ENCODE measurements at regions not wholly inside any gene's neighbourhood (a gene's known extent, or its start where the extent isn't known, plus 50 kb on each side); places are given as distances from the start of the nearest gene placed in this dataset.
"Not testable (repeated sequence)": the region's sequence is repeated elsewhere in the genome, so short reads cannot be mapped to it uniquely, and the experiment has no call there.

DNA sequence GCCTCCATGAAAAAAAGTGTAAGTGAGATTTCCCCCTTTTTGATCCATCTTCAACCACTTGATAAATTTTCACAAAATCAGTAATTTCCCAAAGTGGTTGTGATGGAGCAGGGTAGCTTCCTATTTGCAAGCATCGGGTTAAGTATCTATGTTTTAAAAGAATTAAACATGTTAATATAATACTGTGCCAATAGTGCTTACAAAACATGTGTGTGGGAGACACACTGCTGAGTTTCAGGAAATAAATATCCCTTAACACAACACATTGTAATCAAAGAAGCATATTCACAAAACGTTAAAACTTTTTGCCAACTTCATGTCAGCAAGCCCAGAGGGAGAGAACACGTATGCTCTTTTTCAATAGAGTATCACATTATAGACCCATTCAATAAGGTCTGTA, 526.9 kb downstream of the TTLL7 start:
- not testable (repeated sequence) for H3K4me3 Mint-ChIP-seq; H3K27ac Mint-ChIP-seq; ATAC-seq; H3K4me1 Mint-ChIP-seq; H3K9me3 Mint-ChIP-seq; H3K27me3 Mint-ChIP-seq; DNase-seq; H3K36me3 Mint-ChIP-seq (ENCODE audit: low read depth)

GRCh38 chr1:83471272-83471671, 527.7 kb downstream of the TTLL7 start:
- DNase-seq; H3K4me3 Mint-ChIP-seq; H3K27ac Mint-ChIP-seq; H3K4me1 Mint-ChIP-seq; H3K36me3 Mint-ChIP-seq (ENCODE audit: low read depth); ATAC-seq; H3K27me3 Mint-ChIP-seq; H3K9me3 Mint-ChIP-seq: not testable (repeated sequence)

DNA sequence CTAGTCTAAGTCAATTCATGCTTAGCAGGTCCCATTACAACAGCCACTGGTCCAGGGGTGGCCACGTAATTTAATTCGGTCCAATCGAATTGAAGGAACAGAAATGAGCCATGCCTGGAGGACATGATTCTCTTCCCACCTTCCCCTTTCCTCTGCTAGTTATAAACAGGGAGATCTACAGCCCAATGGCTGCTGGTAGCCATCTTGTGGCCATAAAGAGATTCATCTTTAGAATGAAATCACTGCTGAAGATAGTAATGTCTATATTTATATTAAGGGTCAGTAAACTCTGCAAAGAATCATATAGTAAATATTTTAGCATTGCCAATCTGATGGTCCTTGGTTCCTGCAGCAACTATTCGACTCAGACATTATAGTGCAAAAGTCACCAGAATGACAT, 530.6 kb downstream of the TTLL7 start:
- not testable (repeated sequence) for H3K27ac Mint-ChIP-seq; H3K4me3 Mint-ChIP-seq; H3K36me3 Mint-ChIP-seq (ENCODE audit: low read depth); DNase-seq; H3K9me3 Mint-ChIP-seq; H3K27me3 Mint-ChIP-seq; ATAC-seq; H3K4me1 Mint-ChIP-seq

DNA sequence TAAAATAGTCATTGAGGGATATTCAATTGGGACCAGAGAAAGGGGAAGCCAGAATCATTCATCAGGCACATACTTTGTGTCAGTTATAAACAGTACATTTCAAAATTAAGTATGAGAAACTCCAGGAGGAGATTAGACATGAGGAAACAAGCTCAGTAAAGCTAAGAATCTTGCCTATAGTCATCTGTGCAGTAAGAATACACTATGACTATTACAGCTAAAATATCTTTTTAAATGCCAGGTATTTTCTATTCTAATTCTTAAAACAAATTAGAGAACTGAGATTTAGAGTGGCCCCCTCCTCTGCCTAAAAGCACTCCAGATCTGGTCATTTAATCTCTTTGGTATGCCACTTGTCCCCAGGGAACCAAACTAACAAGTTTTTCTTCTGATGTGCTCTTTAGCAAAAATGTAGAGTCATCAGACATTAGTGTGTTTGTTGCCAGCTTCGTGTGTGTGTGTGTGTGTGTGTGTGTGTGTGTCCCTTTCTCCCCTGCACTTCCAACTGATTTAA, 541.1 kb downstream of the TTLL7 start:
- H3K27me3 Mint-ChIP-seq; ATAC-seq; H3K4me3 Mint-ChIP-seq; H3K9me3 Mint-ChIP-seq; H3K4me1 Mint-ChIP-seq; DNase-seq; H3K27ac Mint-ChIP-seq; H3K36me3 Mint-ChIP-seq (ENCODE audit: low read depth): not testable (repeated sequence)

GRCh38 chr1:83457281-83457680, 541.7 kb downstream of the TTLL7 start:
- H3K9me3 Mint-ChIP-seq; H3K36me3 Mint-ChIP-seq (ENCODE audit: low read depth); H3K27me3 Mint-ChIP-seq; ATAC-seq; H3K27ac Mint-ChIP-seq; DNase-seq; H3K4me1 Mint-ChIP-seq; H3K4me3 Mint-ChIP-seq: not testable (repeated sequence)

DNA sequence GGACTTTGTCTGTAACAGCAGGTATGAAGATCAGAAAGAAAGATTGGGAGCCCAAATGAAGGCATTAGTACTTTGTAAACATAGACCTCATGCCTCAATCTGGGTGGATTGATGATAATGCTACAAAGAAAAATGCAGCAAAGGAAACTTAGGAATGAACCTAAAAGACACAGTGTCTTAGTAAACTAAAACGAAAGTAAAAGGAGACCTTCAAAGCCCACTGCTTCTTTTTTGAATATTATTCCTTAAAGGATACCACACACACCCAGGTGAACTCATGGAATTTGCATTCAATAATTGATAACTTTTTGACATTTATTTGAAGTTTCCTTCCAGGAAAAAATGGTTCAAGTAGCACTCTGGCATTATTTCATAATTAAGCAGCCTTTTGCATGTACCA, 543.2 kb downstream of the TTLL7 start:
- ATAC-seq; H3K9me3 Mint-ChIP-seq; H3K27me3 Mint-ChIP-seq; H3K27ac Mint-ChIP-seq; H3K4me1 Mint-ChIP-seq; DNase-seq; H3K36me3 Mint-ChIP-seq (ENCODE audit: low read depth); H3K4me3 Mint-ChIP-seq: not testable (repeated sequence)

DNA sequence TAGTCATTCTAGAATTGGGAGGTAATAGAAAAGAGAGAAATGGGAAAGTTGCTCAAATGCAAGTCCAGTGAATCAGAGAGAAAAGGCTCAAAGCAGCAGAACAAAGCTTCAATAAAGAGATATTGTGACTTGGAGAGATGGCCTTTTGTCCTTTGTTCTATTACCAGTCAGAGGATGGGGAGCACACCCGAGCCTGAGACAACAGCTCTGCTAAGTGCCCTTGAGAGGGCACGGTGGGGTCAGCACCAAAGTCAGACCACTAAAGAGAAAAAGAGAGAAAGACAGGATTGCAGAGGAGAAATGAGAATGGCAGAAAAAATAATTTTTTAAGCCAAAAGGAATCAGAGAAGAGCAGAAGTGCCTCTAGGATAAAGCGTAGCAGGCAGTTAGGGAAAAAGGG, 553.1 kb downstream of the TTLL7 start:
- H3K4me1 Mint-ChIP-seq; H3K27ac Mint-ChIP-seq; H3K4me3 Mint-ChIP-seq; DNase-seq; H3K36me3 Mint-ChIP-seq (ENCODE audit: low read depth); ATAC-seq; H3K27me3 Mint-ChIP-seq; H3K9me3 Mint-ChIP-seq: not testable (repeated sequence)

GRCh38 chr1:83442412-83442811, 556.5 kb downstream of the TTLL7 start:
- H3K4me3 Mint-ChIP-seq; H3K4me1 Mint-ChIP-seq; H3K27ac Mint-ChIP-seq; ATAC-seq; H3K9me3 Mint-ChIP-seq; DNase-seq; H3K36me3 Mint-ChIP-seq (ENCODE audit: low read depth); H3K27me3 Mint-ChIP-seq: not testable (repeated sequence)

DNA sequence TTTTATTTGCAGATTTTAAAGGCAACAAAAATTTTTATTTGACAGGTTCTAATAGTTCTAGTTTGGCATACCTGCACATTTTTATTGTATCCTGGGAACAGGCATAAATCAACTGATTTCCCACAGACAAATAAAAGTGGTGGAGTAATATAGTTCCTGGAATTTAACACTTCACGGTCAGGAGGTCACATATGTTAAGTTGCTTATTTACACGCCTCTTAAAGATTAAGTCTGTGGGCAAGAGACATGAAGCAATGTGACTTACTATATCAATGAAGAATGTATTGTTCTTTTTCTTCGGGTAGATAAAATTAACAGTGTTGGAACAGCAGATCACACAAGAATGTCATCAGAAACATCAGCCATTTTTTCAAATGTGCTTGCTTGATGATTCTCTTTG, 558.3 kb downstream of the TTLL7 start:
- not testable (repeated sequence) for H3K27ac Mint-ChIP-seq; ATAC-seq; H3K36me3 Mint-ChIP-seq (ENCODE audit: low read depth); H3K4me3 Mint-ChIP-seq; H3K27me3 Mint-ChIP-seq; H3K4me1 Mint-ChIP-seq; DNase-seq; H3K9me3 Mint-ChIP-seq

- not testable (repeated sequence) for H3K27me3 Mint-ChIP-seq; ATAC-seq; DNase-seq; H3K9me3 Mint-ChIP-seq; H3K36me3 Mint-ChIP-seq (ENCODE audit: low read depth); H3K27ac Mint-ChIP-seq; H3K4me1 Mint-ChIP-seq; H3K4me3 Mint-ChIP-seq
These were observed 558.9 kb downstream of the TTLL7 start for GRCh38 chr1:83440021-83440420.

- H3K4me3 Mint-ChIP-seq; H3K9me3 Mint-ChIP-seq; DNase-seq; ATAC-seq; H3K27me3 Mint-ChIP-seq; H3K4me1 Mint-ChIP-seq; H3K36me3 Mint-ChIP-seq (ENCODE audit: low read depth); H3K27ac Mint-ChIP-seq: not testable (repeated sequence)
These were observed 560.6 kb downstream of the TTLL7 start for GRCh38 chr1:83438316-83438715.

GRCh38 chr1:83435336-83435735, 563.6 kb downstream of the TTLL7 start:
- not testable (repeated sequence) for H3K9me3 Mint-ChIP-seq; H3K27ac Mint-ChIP-seq; DNase-seq; H3K4me3 Mint-ChIP-seq; H3K27me3 Mint-ChIP-seq; H3K36me3 Mint-ChIP-seq (ENCODE audit: low read depth); ATAC-seq; H3K4me1 Mint-ChIP-seq

- DNase-seq; H3K36me3 Mint-ChIP-seq (ENCODE audit: low read depth); H3K27me3 Mint-ChIP-seq; H3K4me3 Mint-ChIP-seq; ATAC-seq; H3K27ac Mint-ChIP-seq; H3K9me3 Mint-ChIP-seq; H3K4me1 Mint-ChIP-seq: not testable (repeated sequence)
These were observed 571.4 kb downstream of the TTLL7 start for GRCh38 chr1:83427566-83427965.

DNA sequence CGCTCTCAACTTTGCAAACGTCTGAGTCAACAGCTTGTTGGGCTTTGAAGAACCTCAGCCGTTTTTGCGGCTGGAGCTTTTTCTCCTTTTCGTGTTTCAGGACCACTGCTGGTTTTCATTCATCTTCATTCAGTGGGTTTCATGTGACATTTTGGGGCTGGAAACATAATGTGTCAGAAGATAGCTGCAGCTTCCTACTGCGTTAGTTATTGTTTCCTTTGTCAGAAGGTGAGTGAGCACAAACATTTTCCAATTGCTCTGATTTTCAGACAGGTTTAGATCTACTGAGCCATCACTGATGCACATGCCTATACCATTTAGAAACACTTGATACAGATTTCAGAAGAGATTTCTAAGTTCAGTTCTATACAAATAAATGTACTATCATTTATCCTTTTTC, 575.5 kb downstream of the TTLL7 start:
- not testable (repeated sequence) for H3K4me3 Mint-ChIP-seq; H3K27me3 Mint-ChIP-seq; H3K36me3 Mint-ChIP-seq (ENCODE audit: low read depth); DNase-seq; H3K9me3 Mint-ChIP-seq; H3K27ac Mint-ChIP-seq
- peaks cover 15% of the 10 kb centered on the region for H3K4me1 Mint-ChIP-seq
- peak; percentile 93 for ATAC-seq

DNA sequence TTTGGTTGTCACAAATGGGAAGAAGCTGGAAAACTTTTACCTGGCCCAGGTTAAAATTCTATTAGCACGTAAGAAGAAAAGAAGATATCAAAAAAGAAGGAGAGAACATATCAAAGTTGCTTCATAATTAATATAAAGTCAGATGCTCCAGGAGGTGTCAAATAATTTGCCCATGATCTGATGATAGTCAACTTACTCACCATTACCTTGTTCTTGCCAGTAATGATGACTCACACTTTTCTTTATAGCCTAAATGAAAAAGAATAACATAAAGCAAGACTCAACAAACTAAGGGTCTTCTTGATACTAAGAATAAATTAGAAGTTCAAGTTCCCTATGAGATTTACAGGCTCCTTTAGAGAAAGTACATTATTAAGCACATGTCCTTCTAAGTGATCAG, 580.4 kb downstream of the TTLL7 start:
- no peak overlapping the region for H3K27ac Mint-ChIP-seq
- H3K27me3 Mint-ChIP-seq, result no peaks in the 10 kb centered on the region
- no peak overlapping the region for H3K4me3 Mint-ChIP-seq
- H3K36me3 Mint-ChIP-seq (ENCODE audit: low read depth), result no peaks in the 10 kb centered on the region
- no peak for DNase-seq
- ATAC-seq, result no peak
- peaks cover 12% of the 10 kb centered on the region for H3K4me1 Mint-ChIP-seq
- no peaks in the 10 kb centered on the region for H3K9me3 Mint-ChIP-seq

DNA sequence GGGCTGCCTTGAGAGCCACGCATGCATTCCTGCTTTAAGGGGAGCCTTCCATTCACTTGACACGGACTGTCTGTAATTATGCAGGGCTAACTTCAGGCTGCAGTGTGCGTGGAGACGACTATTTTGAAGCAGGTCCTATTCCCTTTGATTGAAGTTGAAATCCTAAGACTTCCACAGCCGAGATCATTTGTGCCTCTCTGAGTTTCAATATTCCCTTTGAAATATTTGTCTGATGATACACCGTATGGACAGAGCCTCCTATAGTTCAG, 585.2 kb downstream of the TTLL7 start:
- ATAC-seq; H3K4me1 Mint-ChIP-seq; H3K4me3 Mint-ChIP-seq; DNase-seq; H3K27ac Mint-ChIP-seq; H3K9me3 Mint-ChIP-seq; H3K27me3 Mint-ChIP-seq; H3K36me3 Mint-ChIP-seq (ENCODE audit: low read depth): not testable (repeated sequence)
